HG03175 (cell line): ENCODE measurements at regions not wholly inside any gene's neighbourhood (a gene's known extent, or its start where the extent isn't known, plus 50 kb on each side); places are given as distances from the start of the nearest gene placed in this dataset.

Experiments
- ATAC-seq: cut with Tn5 transposase; IDR thresholded peaks from one replicate; pipeline ENCODE4 v1.9.1; 2021; ENCODE audit warnings: mild to moderate bottlenecking, moderate library complexity; ENCODE audit not compliant: unreplicated experiment

- ATAC-seq = no peak
Measured at GRCh38 chr13:83355041-83355440, 527.2 kb downstream of the SLITRK1 start.

- ATAC-seq = no peak
Measured at GRCh38 chr13:83352391-83352790, 529.9 kb downstream of the SLITRK1 start.

GRCh38 chr13:83350569-83350968 lies 531.7 kb downstream of the SLITRK1 start:
- no peak for ATAC-seq

- no peak for ATAC-seq
Measured at GRCh38 chr13:83344518-83344917, 537.8 kb downstream of the SLITRK1 start.

GRCh38 chr13:83340170-83340569 lies 542.1 kb downstream of the SLITRK1 start:
- no peak for ATAC-seq

GRCh38 chr13:83333614-83334388 lies 548.5 kb downstream of the SLITRK1 start:
- no peak for ATAC-seq

GRCh38 chr13:83332751-83333150 lies 549.5 kb downstream of the SLITRK1 start:
- ATAC-seq = no peak

GRCh38 chr13:83327091-83327490 lies 555.2 kb downstream of the SLITRK1 start:
- no peak for ATAC-seq

- ATAC-seq = no peak
Measured at GRCh38 chr13:83325125-83325853, 557.0 kb downstream of the SLITRK1 start.

- no peak for ATAC-seq
Measured at GRCh38 chr13:83311886-83312577, 570.2 kb downstream of the SLITRK1 start.

- ATAC-seq = no peak
Measured at GRCh38 chr13:83298617-83299016, 583.7 kb downstream of the SLITRK1 start.

GRCh38 chr13:83297586-83298290 lies 584.5 kb downstream of the SLITRK1 start:
- ATAC-seq = no peak

GRCh38 chr13:83295686-83296085 lies 586.6 kb downstream of the SLITRK1 start:
- no peak for ATAC-seq

- no peak for ATAC-seq
Measured at GRCh38 chr13:83286737-83287136, 595.5 kb downstream of the SLITRK1 start.

- ATAC-seq = no peak
Measured at GRCh38 chr13:83281654-83282053, 600.6 kb downstream of the SLITRK1 start.

- no peak for ATAC-seq
Measured at GRCh38 chr13:83274679-83275078, 607.6 kb downstream of the SLITRK1 start.

- ATAC-seq = no peak
Measured at GRCh38 chr13:83272652-83273240, 609.5 kb downstream of the SLITRK1 start.

- no peak for ATAC-seq
Measured at GRCh38 chr13:83272076-83272475, 610.2 kb downstream of the SLITRK1 start.

GRCh38 chr13:83265279-83265678 lies 617.0 kb downstream of the SLITRK1 start:
- no peak for ATAC-seq

- no peak for ATAC-seq
Measured at GRCh38 chr13:83248751-83249150, 633.5 kb downstream of the SLITRK1 start.

GRCh38 chr13:83232626-83233025 lies 649.6 kb downstream of the SLITRK1 start:
- no peak for ATAC-seq
